Stimulated activated CD8-positive, alpha-beta memory T cell treated with anti-CD3 and anti-CD28 coated beads, Interleukin-12 subunit alpha, Interleukin-12 subunit beta, amount 100 ng/mL, for 24 hours (primary cell): ENCODE measurements at regions not wholly inside any gene's neighbourhood (a gene's known extent, or its start where the extent isn't known, plus 50 kb on each side); places are given as distances from the start of the nearest gene placed in this dataset.

ENCODE experiments used
- DNase-seq: peaks from one replicate; pipeline ENCODE4 v3.0.0-alpha.2; 2020; ENCODE audit errors: extremely low read depth

GRCh38 chr9:135196474-135196873, 109.0 kb downstream of the OLFM1 start:
- DNase-seq, result no peak

GRCh38 chr9:135198144-135198543, 110.7 kb downstream of the OLFM1 start:
- no peak for DNase-seq

- no peak for DNase-seq
Measured at GRCh38 chr9:135198586-135199285, 111.3 kb downstream of the OLFM1 start.

- no peak for DNase-seq
Measured at GRCh38 chr9:135199489-135199888, 112.0 kb downstream of the OLFM1 start.

- DNase-seq, result no peak
Measured at GRCh38 chr9:135201711-135202110, 114.2 kb downstream of the OLFM1 start.

GRCh38 chr9:135204177-135204576, 116.7 kb downstream of the OLFM1 start:
- no peak for DNase-seq

GRCh38 chr9:135209136-135209535, 121.7 kb downstream of the OLFM1 start:
- no peak for DNase-seq

GRCh38 chr9:135209852-135210251, 122.4 kb downstream of the OLFM1 start:
- DNase-seq, result no peak

GRCh38 chr9:135210676-135211523, 123.4 kb downstream of the OLFM1 start:
- DNase-seq, result no peak

GRCh38 chr9:135211524-135211890, 124.0 kb downstream of the OLFM1 start:
- no peak for DNase-seq

GRCh38 chr9:135212961-135213360, 125.5 kb downstream of the OLFM1 start:
- no peak for DNase-seq

GRCh38 chr9:135213566-135213965, 126.1 kb downstream of the OLFM1 start:
- no peak for DNase-seq

GRCh38 chr9:135214054-135214640, 126.7 kb downstream of the OLFM1 start:
- DNase-seq, result no peak

- DNase-seq, result no peak
Measured at GRCh38 chr9:135214706-135215105, 127.2 kb downstream of the OLFM1 start.

GRCh38 chr9:135215571-135216161, 128.2 kb downstream of the OLFM1 start:
- DNase-seq, result no peak

- DNase-seq, result no peak
Measured at GRCh38 chr9:135216236-135216635, 128.8 kb downstream of the OLFM1 start.

- DNase-seq, result no peak
Measured at GRCh38 chr9:135216791-135217441, 129.4 kb downstream of the OLFM1 start.

- DNase-seq, result no peak
Measured at GRCh38 chr9:135217836-135218235, 130.4 kb downstream of the OLFM1 start.

GRCh38 chr9:135218331-135219225, 131.1 kb downstream of the OLFM1 start:
- DNase-seq, result no peak

GRCh38 chr9:135219676-135220600, 132.5 kb downstream of the OLFM1 start:
- DNase-seq, result no peak
